Upper lobe of left lung (tissue), 6 donors: ENCODE measurements at regions not wholly inside any gene's neighbourhood (a gene's known extent, or its start where the extent isn't known, plus 50 kb on each side); places are given as distances from the start of the nearest gene placed in this dataset.

ENCODE experiments used
- ATAC-seq, 2 donors: fragments of 200-7000 bp; cut with Tn5 transposase; one replicate each; pipeline ENCODE4 v1.9.1; 2022; ENCODE audit warnings: mild to moderate bottlenecking in 2 of 2, moderate library complexity in 2 of 2; ENCODE audit not compliant: low FRiP score in 2 of 2
- DNase-seq, 2 donors: peaks; one replicate each; pipeline ENCODE4 v3.0.0-alpha.2; 2019 to 2020
- H3K27ac ChIP-seq, 4 donors: fragments of 200-600 bp; sonication (generic); one replicate each; pipeline ENCODE4 v1.5.1; 2016 to 2019
- H3K27me3 ChIP-seq, 4 donors: fragments of 200-600 bp; sonication (generic); one replicate each; pipeline ENCODE4 v1.5.1; 2017 to 2019
- H3K36me3 ChIP-seq, 4 donors: fragments of 200-600 bp; sonication (generic); one replicate each; pipeline ENCODE4 v1.5.1; 2016 to 2019
- H3K4me1 ChIP-seq, 4 donors: fragments of 200-600 bp; sonication (generic); one replicate each; pipeline ENCODE4 v1.5.1; 2018 to 2019
- H3K4me3 ChIP-seq, 4 donors: fragments of 200-600 bp; sonication (generic); one replicate each; pipeline ENCODE4 v1.5.1; 2017 to 2019; ENCODE audit warnings: mild to moderate bottlenecking in 2 of 4, moderate library complexity in 1 of 4
- H3K9me3 ChIP-seq, 4 donors: fragments of 200-600 bp; sonication (generic); one replicate each; pipeline ENCODE4 v1.5.1; 2018 to 2019
- CTCF ChIP-seq, 6 experiments: fragments of 450-650 bp in 4 of 6; fragments of 200-600 bp in 2 of 6; sonication (generic) in 2 of 6; IDR thresholded peaks; one replicate each; pipeline ENCODE4 v1.5.1; 2016 to 2019; ENCODE audit warnings: antibody characterized with exemption in 6 of 6
- EP300 ChIP-seq, 4 donors: sonication (generic); formaldehyde crosslinking; IDR thresholded peaks; one replicate each; pipeline ENCODE4 v1.5.1; 2017; ENCODE audit warnings: antibody characterized with exemption in 4 of 4, control low read depth in 2 of 4
- POLR2A ChIP-seq, 4 donors: fragments of 450-650 bp; IDR thresholded peaks; one replicate each; pipeline ENCODE4 v1.5.1; 2016 to 2017; ENCODE audit warnings: antibody characterized with exemption in 4 of 4, mild to moderate bottlenecking in 2 of 4
- POLR2AphosphoS5 ChIP-seq, 2 donors: sonication (generic); formaldehyde crosslinking; IDR thresholded peaks; one replicate each; pipeline ENCODE4 v1.5.1; 2017; ENCODE audit warnings: antibody characterized with exemption in 2 of 2
- WGBS, 2 donors: methylation state at CpG; one replicate each; pipeline ENCODE4 v1.1.5; 2017 to 2018; 5-methylcytosine and 5-hydroxymethylcytosine counted together
- donor health status: DM: no; HTN: no; CAD: no; lungs with moderate emphysema.
- donor health status: DM: no; HTN: yes; CAD: no; lungs with severe emphysema.

GRCh38 chr1:219488275-219488674, 124.6 kb downstream of the ZC3H11B start:
- Histone ChIP-seq H3K27me3 (no peaks in the 10 kb centered on the region), H3K27ac (no peak overlapping the region), H3K4me1 (no peaks in the 10 kb centered on the region), H3K9me3 (no peaks in the 10 kb centered on the region), H3K4me3 (no peak overlapping the region), H3K36me3 (no peaks in the 10 kb centered on the region)
- DNase-seq (no peak), ATAC-seq (no peak)
- no peak for TF ChIP-seq POLR2AphosphoS5 (IDR thresholded peaks at IDR 0.05)
- TF ChIP-seq CTCF (IDR thresholded peaks at IDR 0.05), result no peak
- TF ChIP-seq EP300 (IDR thresholded peaks at IDR 0.05), result no peak
- TF ChIP-seq POLR2A (IDR thresholded peaks at IDR 0.05), result no peak
- WGBS, 2 donors, result 58 to 63% methylated on average over 1 of the region's 1 CpG

GRCh38 chr1:219483530-219483929, 129.4 kb downstream of the ZC3H11B start:
- no peaks in the 10 kb centered on the region for H3K9me3 ChIP-seq
- no peak overlapping the region for H3K4me3 ChIP-seq
- H3K36me3 ChIP-seq, result no peaks in the 10 kb centered on the region
- H3K27ac ChIP-seq, result no peak overlapping the region
- DNase-seq (no peak), ATAC-seq (no peak)
- WGBS, 2 donors, result 92 to 93% methylated on average over 1 of the region's 1 CpG
- no peaks in the 10 kb centered on the region for H3K27me3 ChIP-seq
- TF ChIP-seq POLR2A (IDR thresholded peaks at IDR 0.05) (no peak), EP300 (IDR thresholded peaks at IDR 0.05) (no peak), POLR2AphosphoS5 (IDR thresholded peaks at IDR 0.05) (no peak), CTCF (IDR thresholded peaks at IDR 0.05) (no peak)
- no peaks in the 10 kb centered on the region for H3K4me1 ChIP-seq

- no peak for TF ChIP-seq POLR2AphosphoS5 (IDR thresholded peaks at IDR 0.05)
- no peak for TF ChIP-seq EP300 (IDR thresholded peaks at IDR 0.05)
- no peak for TF ChIP-seq CTCF (IDR thresholded peaks at IDR 0.05)
- no peak for TF ChIP-seq POLR2A (IDR thresholded peaks at IDR 0.05)
- no peak for ATAC-seq
- Histone ChIP-seq H3K27me3 (no peaks in the 10 kb centered on the region), H3K9me3 (no peaks in the 10 kb centered on the region), H3K4me1 (no peaks in the 10 kb centered on the region), H3K4me3 (no peak overlapping the region), H3K36me3 (no peaks in the 10 kb centered on the region), H3K27ac (no peak overlapping the region)
- no peak for DNase-seq
- 95 to 96% methylated on average over 10 of the region's 10 CpGs for WGBS, 2 donors
Measured at GRCh38 chr1:219480011-219480410, 132.9 kb downstream of the ZC3H11B start.

- H3K27me3 ChIP-seq, result no peaks in the 10 kb centered on the region
- H3K27ac ChIP-seq, result no peak overlapping the region
- 86 to 93% methylated on average over 3 of the region's 3 CpGs for WGBS, 2 donors
- H3K4me3 ChIP-seq, result no peak overlapping the region
- no peaks in the 10 kb centered on the region for H3K4me1 ChIP-seq
- TF ChIP-seq POLR2A (IDR thresholded peaks at IDR 0.05) (no peak), CTCF (IDR thresholded peaks at IDR 0.05) (no peak), EP300 (IDR thresholded peaks at IDR 0.05) (no peak), POLR2AphosphoS5 (IDR thresholded peaks at IDR 0.05) (no peak)
- H3K9me3 ChIP-seq, result no peaks in the 10 kb centered on the region
- DNase-seq (no peak), ATAC-seq (no peak)
- H3K36me3 ChIP-seq, result no peaks in the 10 kb centered on the region
Measured at GRCh38 chr1:219478811-219479210, 134.1 kb downstream of the ZC3H11B start.

GRCh38 chr1:219477861-219478260, 135.0 kb downstream of the ZC3H11B start:
- H3K27me3 ChIP-seq, result no peaks in the 10 kb centered on the region
- H3K9me3 ChIP-seq, result no peaks in the 10 kb centered on the region
- no peak for DNase-seq
- H3K27ac ChIP-seq, result no peak overlapping the region
- no peak overlapping the region for H3K4me3 ChIP-seq
- TF ChIP-seq EP300 (IDR thresholded peaks at IDR 0.05) (no peak), POLR2AphosphoS5 (IDR thresholded peaks at IDR 0.05) (no peak), CTCF (IDR thresholded peaks at IDR 0.05) (no peak), POLR2A (IDR thresholded peaks at IDR 0.05) (no peak)
- no peaks in the 10 kb centered on the region for H3K4me1 ChIP-seq
- no peaks in the 10 kb centered on the region for H3K36me3 ChIP-seq
- ATAC-seq, result no peak
- WGBS, 2 donors, result 84 to 86% methylated on average over 4 of the region's 4 CpGs
